GM19395 (cell line): ENCODE measurements at regions not wholly inside any gene's neighbourhood (a gene's known extent, or its start where the extent isn't known, plus 50 kb on each side); places are given as distances from the start of the nearest gene placed in this dataset.
"Not testable (repeated sequence)": the region's sequence is repeated elsewhere in the genome, so short reads cannot be mapped to it uniquely, and the experiment has no call there.

Experiments used
- ATAC-seq: cut with Tn5 transposase; IDR thresholded peaks from one replicate; pipeline ENCODE4 v1.9.1; 2021; ENCODE audit warnings: mild to moderate bottlenecking, moderate library complexity; ENCODE audit not compliant: unreplicated experiment

GRCh38 chr13:44147233-44147632, 226.4 kb upstream of the SERP2 start:
- ATAC-seq = no peak

DNA sequence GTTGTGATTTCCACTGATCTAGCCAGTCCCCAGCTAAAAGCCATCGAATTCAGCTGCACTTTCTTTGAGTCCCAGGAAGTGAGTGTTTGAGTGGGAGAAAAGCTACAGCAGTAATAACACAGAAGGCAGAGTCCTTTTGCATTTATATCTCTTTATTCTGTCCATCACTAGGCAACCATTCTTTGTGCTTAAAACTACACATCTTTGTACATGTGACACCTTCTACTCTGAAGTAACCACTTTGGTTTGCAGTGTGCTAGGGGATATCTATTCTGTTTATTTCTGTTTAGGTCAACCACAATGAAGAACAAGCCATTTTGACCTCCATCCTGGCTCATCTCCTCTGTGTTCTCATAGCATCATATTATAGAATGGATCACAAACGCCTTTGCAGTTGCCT, 226.0 kb upstream of the SERP2 start:
- no peak for ATAC-seq

- ATAC-seq = no peak
Observed at GRCh38 chr13:44148159-44148914, 225.3 kb upstream of the SERP2 start.

DNA sequence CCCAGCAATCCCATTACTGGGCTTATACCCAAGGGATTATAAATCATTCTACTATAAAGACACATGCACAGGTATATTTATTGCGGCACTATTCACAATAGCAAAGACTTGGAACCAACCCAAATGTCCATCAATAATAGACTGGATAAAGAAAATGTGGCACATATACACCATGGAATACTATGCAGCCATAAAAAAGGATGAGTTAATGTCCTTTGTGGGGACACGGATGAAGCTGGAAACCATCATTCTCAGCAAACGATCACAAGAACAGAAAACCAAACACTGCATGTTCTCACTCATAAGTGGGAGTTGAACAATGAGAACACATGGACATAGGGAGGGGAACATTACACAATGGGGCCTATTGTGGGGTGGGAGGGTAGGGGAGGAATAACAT, 224.4 kb upstream of the SERP2 start:
- not testable (repeated sequence) for ATAC-seq

DNA sequence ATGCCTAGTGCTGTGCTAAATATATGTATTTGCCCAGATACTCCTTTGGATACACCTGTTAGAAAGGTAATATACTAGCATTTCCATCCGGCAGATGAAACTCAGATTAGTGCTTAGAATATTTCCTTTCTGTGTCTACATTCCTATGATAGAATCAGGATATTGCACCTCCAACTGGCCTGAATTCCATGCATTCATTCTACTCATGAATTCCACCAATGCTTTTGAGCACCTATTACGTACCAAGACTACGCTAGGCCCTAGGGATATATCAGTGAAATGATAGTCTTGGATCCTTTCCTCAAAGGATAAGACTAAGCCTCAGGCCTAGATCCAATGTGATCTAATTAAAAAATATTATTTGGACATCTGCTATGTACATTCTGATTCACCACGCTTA, 223.8 kb upstream of the SERP2 start:
- no peak for ATAC-seq

GRCh38 chr13:44151474-44151873, 222.2 kb upstream of the SERP2 start:
- no peak for ATAC-seq

DNA sequence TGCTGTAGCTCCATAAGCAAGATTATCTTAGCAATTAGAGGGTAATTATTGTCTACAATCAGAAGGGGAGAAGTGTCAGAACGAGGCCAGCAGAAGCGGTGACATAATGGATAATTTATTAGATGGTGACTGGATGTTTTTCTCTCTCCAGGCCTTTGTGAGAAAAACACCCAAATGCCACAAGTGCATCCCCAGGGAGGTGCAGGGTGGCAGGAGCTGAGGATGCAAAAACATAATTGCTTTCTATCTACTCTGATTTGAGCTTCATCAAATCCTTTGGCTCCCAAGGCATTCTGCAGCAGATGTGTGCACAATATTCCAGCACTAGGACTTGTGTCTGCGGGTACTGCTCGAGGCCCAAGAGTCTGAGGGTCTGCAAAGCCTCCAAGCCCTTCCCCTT, 220.1 kb upstream of the SERP2 start:
- no peak for ATAC-seq

GRCh38 chr13:44155422-44156293, 218.0 kb upstream of the SERP2 start:
- no peak for ATAC-seq

DNA sequence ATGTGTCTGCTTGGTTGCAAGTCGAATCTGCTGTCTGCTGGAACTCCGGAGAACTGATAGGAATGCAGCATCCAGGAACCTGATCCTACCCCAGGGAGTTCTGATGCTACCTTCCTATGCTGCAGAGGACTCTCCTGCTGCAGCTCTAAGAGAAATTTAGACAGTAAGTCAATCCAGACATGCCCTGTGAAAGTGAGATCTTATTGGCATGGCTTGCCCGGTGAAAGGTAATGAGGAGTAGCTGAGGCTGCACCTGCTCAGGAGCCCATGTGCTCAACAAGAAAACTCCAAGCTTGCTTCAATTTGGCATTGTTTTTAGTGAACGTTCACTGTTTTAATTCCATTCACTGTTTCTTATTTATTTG, 217.3 kb upstream of the SERP2 start:
- no peak for ATAC-seq

- ATAC-seq = no peak
Observed at GRCh38 chr13:44157606-44158005, 216.0 kb upstream of the SERP2 start.

DNA sequence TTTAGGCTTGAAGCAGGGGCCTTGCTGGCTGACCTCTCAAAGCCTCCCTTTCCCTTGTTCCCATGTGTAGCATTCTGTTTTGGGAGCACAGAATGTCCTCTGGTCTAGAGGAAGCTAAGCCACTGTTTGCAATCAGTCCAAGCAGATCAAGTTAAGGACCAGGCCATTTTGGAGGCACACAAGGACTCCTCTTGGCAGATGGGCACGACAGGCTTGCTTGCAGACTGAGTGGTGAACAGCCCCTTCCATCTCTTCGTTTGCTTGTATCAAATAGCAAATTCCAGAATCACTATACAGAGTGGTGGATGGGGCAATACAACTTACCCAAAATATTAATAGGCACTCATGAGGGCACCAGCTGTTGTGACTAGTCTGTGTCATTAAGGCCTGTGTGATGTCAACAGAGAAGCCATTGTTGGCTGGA, 215.5 kb upstream of the SERP2 start:
- no peak for ATAC-seq

- no peak for ATAC-seq
Observed at GRCh38 chr13:44158881-44159632, 214.6 kb upstream of the SERP2 start.

- ATAC-seq = no peak
Observed at GRCh38 chr13:44159633-44160279, 213.9 kb upstream of the SERP2 start.

DNA sequence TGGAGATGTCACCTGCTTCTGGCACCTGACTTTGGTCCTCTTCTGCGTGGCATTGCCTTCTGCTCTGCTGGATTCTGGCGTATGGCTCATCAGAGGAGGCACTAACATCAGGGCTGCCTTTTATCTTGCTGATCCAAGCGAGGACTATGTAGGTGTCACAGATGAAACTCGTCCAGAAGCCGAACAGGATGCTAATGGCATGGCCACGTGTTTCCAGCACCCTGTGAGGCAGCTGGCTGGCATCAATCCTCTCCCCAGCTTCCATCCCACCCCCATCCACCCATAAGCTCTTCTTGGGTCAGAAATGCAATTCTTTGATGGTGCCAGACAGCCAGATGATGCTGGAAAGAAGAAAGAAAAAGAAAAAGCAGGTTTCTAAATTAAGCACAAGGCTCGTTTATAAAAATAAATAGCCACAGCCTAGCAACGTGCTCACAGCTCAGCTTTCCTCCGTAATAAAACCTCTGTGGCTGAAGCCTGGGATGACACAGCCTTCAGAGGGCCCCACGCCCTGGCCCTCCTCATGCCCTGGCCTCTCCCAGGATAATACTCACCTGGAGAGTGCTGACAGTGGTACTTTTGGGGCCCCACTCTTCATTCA, 212.9 kb upstream of the SERP2 start:
- no peak for ATAC-seq

- ATAC-seq = no peak
Observed at GRCh38 chr13:44163108-44163507, 210.5 kb upstream of the SERP2 start.

DNA sequence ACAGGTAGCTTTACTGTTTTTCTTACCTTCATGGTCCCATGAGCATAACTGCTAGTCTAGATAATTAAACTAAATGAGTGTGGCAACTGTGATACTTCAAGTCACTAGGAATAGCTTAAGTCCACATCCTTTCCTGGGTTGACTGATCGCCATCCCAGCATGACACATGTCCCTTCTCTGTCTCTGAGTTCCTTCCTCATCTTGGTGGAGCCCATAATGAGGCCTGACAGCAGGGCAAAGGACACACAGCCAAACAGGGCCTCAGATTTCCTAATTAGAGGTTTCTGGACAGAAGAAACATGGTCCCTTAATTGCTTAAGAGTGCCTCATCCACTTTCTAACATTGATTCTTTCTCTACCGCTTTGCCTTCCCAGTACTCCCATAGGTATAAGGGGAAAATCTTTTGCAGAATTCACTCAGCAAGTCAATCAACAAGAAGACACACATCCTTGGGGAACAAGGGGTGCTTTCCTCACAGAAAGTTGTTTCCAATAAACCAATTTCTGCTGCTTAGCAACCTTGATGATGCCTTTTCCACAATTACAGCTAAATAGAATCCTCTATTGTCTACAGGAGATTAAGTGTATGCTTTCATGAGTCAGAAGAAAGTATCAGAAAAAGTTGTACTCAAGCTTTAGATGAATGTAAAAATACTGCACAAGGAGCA, 208.3 kb upstream of the SERP2 start:
- no peak for ATAC-seq

GRCh38 chr13:44165889-44166496, 207.6 kb upstream of the SERP2 start:
- ATAC-seq = no peak

GRCh38 chr13:44169018-44169911, 204.4 kb upstream of the SERP2 start:
- no peak for ATAC-seq

- ATAC-seq = no peak
Observed at GRCh38 chr13:44170731-44171130, 202.9 kb upstream of the SERP2 start.
